Embryonic facial prominence (tissue), 1 donor: ENCODE measurements at regions not wholly inside any gene's neighbourhood (a gene's known extent, or its start where the extent isn't known, plus 50 kb on each side); places are given as distances from the start of the nearest gene placed in this dataset.

Source experiments
- DNase-seq: peaks from one replicate; pipeline ENCODE4 v3.0.0-alpha.2; 2016; ENCODE audit errors: extremely low spot score

DNA sequence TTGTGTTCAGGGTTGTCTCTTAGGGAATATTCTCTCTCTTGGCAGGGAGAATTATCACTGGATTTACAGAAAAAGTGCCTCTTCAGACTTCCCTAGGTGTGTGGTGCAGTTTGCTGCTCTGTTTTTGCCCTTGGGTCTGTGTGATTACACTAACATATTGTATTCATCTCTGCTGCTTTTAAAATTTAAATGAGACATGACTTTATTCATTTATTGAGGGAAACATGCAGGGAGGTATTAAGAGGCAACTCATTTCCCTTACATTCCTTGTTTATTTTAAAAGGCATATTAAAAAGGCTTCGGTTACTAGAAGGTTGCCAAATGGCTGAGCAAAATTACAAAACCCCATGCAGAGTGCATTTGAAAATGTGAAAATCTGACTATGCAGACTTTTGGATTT, 135.1 kb upstream of the GEMIN8 start:
- DNase-seq, result no peak

DNA sequence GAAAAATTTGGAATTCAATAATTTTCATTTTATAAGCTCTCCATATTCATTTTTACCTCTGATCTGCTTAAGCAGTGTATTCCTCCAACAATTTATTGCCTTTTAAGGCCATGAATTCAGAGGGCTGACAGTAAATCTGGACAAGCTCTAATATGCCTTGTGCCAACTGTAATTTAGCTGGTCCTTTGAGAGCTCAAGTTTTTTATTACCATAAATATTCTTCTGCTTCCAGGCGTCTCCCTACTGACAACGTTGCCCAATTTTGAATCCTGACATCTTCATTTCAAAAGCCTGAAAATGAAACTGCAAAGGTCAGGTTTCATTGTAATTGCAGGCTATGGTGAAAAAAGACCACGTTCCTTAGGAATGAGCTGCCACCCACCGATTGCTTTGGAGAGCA, 95.8 kb upstream of the GEMIN8 start:
- no peak for DNase-seq

DNA sequence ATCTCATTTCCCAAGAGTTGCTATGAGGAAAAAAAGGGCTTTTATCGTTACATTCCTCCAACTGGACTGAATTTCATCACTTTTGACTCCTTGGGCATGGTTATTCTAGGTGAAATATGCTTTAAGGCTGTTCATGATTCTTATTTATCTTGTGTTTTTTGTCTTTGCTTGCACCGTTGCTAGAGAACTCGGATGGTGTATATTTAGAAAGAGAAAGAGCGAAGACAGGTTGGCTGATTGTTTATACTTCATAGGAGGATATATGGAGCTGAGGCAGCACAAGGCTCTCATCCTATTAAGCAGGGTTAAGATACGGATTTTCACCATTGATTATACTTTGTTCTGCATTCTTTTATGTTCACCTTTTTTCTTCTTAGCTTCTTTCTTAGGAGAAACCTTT, 94.9 kb upstream of the GEMIN8 start:
- no peak for DNase-seq

DNA sequence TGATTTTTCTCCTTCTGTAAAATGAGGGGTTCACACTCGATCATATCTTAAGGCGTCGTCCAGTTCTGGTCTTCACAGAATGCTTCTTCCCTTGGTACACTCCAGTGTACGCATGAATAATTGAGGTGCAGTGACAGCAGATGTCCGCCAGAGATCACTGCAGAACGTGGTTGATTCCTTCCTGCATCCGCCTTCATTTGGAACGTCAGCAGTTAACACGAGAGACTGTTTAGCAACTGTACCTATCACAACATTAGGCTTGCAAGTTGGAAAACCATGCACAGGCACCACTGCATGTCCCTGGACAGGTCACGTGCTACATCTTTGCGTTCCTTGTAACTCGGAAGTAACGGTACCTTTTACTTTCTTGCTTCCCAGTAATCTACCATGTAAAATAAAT, 66.0 kb upstream of the GEMIN8 start:
- peak; percentile 31 for DNase-seq

DNA sequence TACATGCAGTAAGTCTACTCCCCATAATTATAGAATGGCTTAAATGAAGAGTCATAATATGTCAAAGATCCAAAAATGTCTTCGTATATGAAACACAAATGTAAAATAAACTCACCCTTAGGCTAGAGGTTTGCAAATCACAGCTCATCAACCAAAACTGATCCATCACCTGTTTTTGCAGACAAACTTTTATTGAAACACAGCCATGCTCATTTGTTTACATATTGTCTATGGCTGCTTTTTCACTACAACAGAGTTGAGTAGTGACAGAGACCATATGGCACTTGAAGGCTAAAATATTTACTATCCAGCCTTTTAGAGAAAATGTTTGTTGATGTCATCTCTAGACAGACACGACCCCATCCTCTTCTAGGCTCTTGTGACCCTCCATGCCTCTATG, 64.5 kb upstream of the GEMIN8 start:
- DNase-seq, result no peak

DNA sequence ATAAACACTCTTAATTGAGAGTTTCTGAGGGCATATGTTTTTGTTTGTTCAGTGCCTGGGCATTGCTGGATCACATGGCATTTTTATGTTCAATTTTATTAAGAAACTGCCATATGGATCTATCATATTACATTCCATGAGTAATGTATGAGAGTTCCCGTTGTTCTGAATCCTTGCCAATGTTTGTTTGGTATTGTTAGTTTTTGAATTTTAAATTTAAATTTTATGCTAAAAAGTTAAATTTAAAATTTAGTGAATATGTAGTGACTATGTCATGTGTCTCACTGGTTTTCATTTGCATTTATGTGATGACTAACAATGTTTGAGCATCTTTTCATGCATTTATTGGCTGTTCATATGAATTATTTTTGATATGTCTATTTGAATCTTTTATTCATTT, 54.8 kb upstream of the GEMIN8 start:
- DNase-seq, result no peak

DNA sequence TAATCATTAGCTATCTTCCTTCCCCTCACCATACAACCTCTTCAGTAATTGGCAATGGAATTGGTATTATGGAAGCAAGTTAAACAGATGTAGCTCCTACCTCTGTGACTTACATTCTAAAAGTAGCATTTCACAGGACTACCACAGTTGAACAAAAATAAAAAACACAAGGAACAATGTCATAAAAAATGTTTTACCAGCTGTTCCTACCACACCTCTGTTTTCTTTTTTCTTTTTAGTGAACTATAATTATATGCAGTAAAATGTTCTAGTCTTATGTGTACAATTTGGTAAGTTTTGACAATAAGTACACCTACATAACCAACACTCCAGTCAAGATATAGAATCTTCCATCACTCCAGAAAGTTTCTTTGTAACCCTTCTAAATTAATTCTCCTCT, 54.1 kb upstream of the GEMIN8 start:
- no peak for DNase-seq

DNA sequence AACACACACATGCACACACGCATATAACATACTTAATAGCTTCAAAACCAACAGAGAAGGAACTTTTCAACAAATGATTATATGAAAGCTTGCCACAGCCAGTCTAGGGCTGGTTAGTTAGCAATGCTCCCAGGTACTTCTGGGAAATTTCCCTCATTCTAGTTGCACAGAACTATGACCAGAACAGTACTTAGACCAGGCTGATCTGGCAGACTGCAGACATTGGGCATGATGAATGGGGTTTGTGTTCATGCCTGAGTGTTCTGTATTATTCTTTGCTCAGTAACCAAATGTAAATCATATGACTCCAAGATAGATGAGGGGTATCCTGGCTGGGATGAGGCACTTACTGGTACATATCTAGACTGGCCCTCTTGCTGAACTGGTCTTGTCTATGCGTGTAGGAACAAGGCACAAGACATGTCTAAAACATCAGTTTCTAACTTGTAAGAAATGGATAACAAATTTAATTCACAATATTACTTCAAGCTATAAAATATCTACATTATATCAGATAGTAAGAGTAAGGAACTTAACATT, 50.3 kb upstream of the GEMIN8 start:
- no peak for DNase-seq
